HG02852 (cell line): ENCODE measurements at regions not wholly inside any gene's neighbourhood (a gene's known extent, or its start where the extent isn't known, plus 50 kb on each side); places are given as distances from the start of the nearest gene placed in this dataset.
"Not testable (repeated sequence)": the region's sequence is repeated elsewhere in the genome, so short reads cannot be mapped to it uniquely, and the experiment has no call there.

Experiments used
- ATAC-seq: cut with Tn5 transposase; IDR thresholded peaks from one replicate; pipeline ENCODE4 v1.9.1; 2021; ENCODE audit warnings: mild to moderate bottlenecking, moderate library complexity; ENCODE audit not compliant: unreplicated experiment

- ATAC-seq: no peak
Measured at GRCh38 chr15:47885920-47886319, 168.6 kb downstream of the SEMA6D start.

DNA sequence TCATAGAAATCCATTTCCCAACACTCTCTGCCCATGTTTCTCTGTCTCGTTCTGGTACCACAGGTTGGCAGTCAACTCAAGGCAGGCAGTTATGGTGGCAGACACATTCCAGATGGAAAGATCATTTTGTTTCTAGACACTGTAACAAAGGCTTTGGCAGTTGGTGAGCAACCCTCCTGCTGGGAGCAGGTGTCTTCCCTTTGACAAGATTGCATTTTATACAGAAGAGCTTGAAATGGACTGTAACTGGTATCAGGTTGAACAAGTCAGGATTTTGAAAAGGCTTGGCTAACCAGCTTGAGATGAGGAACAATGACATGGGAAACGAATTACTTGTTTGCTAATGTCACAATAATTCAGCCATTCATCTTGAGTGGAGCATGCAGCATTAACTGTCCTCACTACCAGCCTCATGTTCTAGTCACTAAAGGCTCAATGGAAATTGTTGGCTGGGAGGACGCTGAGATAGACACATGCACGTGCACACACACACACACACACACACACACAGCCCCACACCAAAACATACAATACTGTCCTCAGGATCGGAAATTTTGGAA lies 170.0 kb downstream of the SEMA6D start:
- no peak for ATAC-seq

DNA sequence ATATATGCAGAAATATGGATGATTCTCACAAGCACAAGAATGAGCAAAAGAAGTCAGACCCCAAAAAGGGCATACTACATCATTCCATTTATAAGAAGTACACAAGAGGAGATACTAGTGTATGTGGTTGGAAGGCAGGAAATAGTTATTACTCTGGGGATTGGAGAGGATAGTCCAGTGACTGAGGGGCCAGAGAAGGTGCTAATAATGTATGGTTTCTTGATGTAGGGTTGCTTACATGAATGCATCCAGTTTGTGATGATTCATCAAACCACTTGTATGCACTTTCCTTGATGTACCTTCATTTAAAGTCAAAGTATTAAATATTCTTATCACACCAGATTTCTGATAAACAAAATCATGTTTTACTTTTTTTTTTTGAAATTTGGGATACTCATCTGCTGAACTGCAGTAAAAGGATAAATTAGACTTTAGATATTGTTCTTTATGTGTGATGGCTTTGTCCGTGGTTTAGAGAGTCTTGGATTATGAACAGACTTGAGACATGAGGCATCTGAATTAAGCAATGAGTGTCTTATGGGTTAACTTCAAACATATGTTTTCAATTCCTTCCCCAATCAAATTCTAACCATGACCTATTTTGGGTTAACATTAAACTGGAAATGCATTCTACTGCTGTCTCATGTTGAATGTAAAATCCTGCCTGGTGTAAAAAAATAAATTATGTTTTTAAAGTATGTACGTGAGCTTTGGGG lies 171.2 kb downstream of the SEMA6D start:
- ATAC-seq: no peak

DNA sequence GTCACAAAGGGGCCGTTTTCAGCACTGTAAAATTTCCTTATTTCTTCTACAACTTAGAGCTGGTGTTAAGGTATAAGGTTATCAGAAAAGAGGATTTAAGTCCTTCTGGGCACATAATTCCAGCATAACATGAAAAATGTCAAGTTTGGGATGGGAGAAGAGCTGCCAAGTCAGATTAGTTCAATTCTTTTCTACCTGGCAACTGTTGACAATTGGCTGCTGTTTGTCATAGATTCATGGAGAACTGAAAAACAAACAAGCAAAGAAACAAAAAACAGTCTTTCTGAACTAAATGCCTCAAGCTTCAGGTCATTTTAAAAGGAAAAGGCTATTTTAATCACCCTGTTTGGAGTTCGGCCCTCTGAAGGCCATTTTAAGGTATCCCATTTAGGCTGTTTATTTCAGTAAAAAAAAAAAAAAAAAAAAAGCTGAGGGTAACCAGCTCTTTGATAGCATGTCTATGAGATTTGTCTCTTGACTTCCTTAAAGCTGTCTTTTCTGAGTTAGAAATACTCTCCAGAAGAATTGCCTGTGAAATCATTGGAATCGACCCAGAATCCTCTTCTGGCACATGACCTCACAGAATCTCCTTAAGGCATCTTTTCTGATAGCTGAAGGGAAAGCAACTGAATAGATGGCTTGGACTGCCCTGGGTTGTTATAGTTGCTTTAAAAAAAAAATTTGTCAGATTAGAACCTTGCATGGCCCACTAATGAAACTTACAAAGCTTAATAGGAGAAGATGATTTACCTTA lies 173.3 kb downstream of the SEMA6D start:
- no peak for ATAC-seq

- no peak for ATAC-seq
Measured at GRCh38 chr15:47897525-47897924, 180.2 kb downstream of the SEMA6D start.

DNA sequence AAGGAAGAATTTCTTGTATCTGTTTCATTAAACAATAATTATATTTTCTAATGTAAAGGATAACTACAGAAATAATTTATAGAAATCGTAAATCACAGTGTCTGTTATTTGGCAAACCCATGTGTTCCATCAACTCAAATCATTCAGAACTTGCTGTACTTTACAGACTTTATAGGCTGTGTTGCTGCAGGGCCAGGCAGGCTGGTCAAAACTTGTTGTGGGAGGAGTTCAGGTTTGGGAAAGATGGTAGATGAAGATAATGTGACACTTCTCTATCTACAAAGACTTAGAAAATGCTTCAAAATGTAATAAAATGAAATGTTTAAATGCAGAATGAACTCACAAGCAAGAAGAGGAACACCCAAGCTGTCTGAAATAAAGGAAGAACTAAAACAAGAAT lies 183.4 kb downstream of the SEMA6D start:
- no peak for ATAC-seq

DNA sequence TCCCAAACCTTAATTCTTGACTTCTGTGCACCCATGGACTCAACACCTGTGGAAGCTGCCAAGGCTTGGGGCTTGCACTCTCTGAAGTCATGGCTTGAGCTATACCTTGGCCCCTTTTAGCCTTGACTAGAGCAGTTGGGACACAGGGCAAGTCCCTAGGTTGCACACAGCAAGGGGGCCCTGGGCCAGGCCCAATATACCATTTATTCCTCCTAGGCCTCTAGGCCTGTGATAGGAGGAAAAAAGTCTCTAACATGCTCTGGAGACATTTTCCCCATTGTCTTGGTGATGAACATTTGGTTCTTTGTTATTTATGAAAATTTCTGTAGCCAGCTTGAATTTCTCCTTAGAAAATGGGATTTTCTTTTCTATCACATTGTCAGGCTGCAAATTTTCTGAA lies 186.1 kb downstream of the SEMA6D start:
- ATAC-seq: no peak

DNA sequence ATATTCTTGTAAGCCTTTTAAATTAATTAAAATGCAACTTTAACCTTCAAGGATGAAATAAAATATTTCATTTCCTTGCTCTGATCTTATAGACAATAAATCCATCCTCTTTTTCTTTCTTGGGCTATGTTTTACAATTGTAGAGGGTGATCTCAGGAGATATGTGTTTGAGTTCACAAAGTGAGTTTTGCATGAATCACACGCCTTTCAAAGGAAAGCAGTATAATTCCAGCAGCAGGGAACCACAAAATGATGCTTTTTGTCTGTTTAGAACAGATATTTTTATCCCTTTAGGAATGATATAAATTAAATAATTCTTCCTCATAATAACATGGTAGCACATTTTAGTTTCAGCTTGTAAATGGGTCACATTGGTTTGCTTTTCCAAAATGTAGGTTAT lies 191.2 kb downstream of the SEMA6D start:
- no peak for ATAC-seq

GRCh38 chr15:47908950-47909670 lies 191.8 kb downstream of the SEMA6D start:
- ATAC-seq: no peak

DNA sequence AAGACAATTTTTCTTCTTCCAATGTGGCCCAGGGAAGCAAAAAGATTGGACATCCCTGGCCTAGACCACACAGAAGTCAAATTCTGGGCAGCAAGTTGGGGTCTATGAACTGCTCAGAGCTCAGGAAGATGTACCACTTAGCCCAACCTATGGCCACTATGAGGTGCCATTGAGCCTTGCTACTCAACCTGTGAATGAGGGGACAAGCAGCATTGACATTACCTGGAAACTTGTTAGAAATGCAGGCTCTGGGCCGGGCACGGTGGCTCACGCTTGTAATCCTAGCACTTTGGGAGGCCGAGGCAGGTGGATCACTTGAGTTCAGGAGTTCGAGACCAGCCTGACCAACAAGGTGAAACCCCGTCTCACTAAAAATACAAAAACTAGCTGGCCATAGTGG lies 195.6 kb downstream of the SEMA6D start:
- ATAC-seq: not testable (repeated sequence)

DNA sequence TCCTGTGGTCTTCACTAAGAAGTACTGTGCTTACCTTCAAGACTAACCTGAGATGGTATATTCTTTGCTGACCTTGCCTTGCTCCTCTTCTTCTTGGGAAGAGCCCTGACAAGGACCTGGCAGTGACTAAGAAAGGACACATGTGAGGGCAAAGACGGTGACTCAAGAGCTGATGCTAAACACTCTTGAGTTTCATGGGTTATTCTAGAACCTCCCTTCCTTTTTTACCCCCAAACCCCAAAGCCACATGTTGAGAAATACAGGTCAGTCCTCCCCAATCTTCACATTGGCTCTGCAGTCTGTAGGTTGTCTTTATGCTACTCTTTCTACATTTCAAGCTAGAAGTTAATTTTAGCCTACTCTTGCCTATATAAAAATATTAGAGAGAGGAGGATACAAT lies 200.6 kb downstream of the SEMA6D start:
- no peak for ATAC-seq

GRCh38 chr15:47918877-47919276 lies 201.6 kb downstream of the SEMA6D start:
- ATAC-seq: no peak

DNA sequence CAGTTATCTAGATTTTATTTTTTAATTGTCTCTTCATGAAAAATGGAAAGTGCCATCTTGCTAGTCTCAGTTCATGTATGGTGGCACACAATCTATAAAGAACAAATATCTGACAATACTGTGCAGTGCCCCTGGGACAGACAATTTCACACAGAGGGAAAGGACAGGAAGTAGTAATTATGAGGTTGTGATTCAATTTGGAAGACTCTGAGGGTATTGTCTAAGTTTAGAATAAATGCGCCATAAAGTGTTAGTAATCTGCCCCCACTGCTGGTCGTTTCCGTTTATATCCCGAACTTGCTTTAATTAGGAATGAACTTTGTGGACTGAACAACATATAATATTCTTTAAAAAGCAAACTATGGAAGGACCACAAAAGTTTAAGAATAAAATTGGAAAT lies 196.4 kb upstream of the SLC24A5 start:
- no peak for ATAC-seq

DNA sequence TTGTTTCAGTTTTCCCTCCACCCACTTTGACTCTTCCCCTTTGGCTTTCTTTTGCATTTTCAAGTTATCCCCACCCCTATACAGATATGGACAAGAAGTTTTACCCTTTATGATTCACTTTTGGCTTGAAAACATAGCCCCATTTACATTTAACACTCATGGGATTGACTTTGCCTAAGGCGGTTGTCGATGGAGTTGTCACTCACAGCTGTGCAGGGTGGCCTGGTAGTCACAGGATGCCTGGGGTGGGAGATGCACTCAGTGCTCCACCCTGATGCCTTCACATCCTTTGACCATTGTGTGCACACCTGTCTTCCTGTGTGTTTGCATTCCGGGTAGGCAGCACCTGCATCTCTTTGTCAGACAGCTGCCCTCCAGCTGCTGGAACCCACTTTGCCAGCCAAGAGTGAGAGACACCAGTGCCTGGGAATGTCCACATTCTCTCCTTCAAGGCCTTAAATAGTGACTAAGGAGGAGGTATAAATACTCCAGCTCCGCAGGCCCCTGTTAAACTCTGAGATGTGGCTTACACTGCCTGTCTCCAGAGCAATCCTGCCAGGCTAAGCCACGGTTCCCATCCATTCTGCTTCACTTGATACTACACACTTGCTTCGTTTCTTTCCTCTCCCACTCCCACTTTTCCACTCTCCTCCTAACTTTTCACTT lies 191.5 kb upstream of the SLC24A5 start:
- ATAC-seq: no peak

GRCh38 chr15:47932261-47932660 lies 188.5 kb upstream of the SLC24A5 start:
- no peak for ATAC-seq

DNA sequence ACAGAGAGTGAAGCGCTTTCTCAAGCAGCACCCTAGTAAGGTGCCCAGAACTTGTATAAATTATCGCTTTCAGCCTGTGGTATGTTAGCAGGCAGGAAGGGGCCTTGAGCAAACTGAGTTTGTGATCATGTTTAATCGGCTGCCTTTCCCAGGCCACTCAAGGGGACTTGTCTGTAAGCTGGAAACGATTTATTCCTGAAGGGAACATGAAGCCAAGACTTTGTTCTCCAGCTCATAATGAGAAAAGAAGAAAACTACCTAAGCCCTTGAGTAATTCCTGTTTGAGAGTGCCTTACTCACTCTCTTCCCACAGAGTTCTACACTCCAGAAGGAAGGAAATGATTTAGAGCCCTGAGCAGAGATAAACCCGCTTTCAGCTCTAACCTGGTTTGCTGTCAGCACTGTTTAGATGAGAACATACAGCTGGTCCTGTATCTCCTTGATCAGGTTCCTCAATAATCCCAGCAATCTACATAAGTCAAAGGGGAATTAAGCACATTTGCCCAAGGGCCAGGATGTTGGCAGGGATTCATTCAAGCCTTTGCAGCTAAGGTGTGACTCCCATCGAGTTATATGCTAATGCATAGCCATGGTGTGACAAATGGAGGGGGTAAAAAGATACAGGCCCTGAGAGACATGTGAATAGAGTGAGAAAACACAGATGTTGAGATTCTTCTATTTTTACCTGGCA lies 187.7 kb upstream of the SLC24A5 start:
- no peak for ATAC-seq

GRCh38 chr15:47933865-47934264 lies 186.9 kb upstream of the SLC24A5 start:
- no peak for ATAC-seq

DNA sequence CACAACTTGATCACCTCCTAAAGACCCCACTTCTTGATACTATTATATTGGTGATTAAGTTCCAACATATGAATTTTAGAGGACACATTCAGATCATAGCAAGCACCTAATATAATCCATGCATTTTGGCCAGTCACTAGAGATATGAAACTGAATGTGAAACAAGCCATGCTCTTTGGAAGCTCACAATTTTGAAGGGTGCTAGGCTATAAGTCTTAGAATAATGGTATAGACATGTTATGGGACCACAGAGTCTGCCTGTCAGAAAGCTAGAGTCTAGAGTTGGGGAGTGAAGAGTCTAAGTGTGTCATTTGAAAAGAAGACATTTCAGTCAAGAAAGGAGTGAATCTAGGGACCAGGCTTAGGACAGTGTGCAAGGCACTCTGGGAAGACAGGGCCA lies 186.4 kb upstream of the SLC24A5 start:
- no peak for ATAC-seq

DNA sequence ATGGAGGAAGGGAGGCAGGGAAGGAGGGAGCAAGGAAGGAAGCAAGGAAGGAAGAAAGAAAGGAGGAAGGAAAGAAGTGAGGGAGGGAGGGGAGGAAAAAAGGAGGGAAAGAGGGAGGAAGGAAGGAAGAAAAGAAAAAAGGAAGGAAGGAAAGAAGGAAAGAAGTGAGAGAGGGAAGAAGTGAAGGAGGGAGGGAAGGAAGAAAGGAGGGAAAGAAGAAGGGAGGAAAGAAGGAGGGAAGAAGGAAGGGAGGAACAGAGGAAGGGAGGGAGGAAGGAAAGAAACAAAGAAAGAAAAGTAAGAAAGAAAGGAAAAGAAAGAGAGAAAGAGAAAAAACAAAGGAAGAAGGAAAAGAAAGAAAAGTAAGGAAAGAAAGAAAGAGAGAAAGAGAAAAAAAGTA lies 183.0 kb upstream of the SLC24A5 start:
- ATAC-seq: no peak

GRCh38 chr15:47944637-47945288 lies 176.0 kb upstream of the SLC24A5 start:
- ATAC-seq: no peak
